GM12864 (cell line): ENCODE measurements at regions not wholly inside any gene's neighbourhood (a gene's known extent, or its start where the extent isn't known, plus 50 kb on each side); places are given as distances from the start of the nearest gene placed in this dataset.

ENCODE experiments used
- DNase-seq: peaks from one replicate; pipeline ENCODE4 v3.0.0-alpha.2; 2011; ENCODE audit warnings: low read depth
- H3K4me3 ChIP-seq: 2 replicates; pipeline ENCODE4 v1.5.1; 2011; ENCODE audit warnings: mild to moderate bottlenecking, low read depth, low read length, control low read depth
- TF ChIP-seq, protein P1 (sequence below): IDR thresholded peaks from 2 replicates; pipeline ENCODE4 v1.5.1; 2011; ENCODE audit warnings: low read depth, mild to moderate bottlenecking, moderate library complexity, low read length, control low read depth, inconsistent platforms; ENCODE audit errors: missing control alignments

DNA sequence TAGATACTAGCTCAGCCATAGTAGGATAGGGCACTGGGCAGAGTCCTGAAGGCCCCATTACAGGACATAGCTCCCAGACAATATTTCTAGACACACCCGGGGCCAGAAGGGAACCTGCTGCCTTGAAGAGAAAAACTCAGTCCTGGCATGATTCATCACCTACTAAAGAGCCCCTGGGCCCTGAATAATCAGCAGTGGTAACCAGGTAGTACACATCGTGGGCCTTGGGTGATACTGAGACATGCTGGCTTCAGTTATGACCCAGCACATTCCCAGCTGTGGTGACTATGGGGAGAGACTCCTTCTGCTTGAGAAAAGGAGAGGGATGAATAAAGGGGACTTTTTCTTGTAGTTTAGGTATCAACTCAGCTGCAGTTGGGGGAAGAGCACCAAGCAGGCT, 104.3 kb upstream of the STK26 start:
- no peak overlapping the region for H3K4me3 ChIP-seq
- DNase-seq: no peak
- TF ChIP-seq, protein P1, sequence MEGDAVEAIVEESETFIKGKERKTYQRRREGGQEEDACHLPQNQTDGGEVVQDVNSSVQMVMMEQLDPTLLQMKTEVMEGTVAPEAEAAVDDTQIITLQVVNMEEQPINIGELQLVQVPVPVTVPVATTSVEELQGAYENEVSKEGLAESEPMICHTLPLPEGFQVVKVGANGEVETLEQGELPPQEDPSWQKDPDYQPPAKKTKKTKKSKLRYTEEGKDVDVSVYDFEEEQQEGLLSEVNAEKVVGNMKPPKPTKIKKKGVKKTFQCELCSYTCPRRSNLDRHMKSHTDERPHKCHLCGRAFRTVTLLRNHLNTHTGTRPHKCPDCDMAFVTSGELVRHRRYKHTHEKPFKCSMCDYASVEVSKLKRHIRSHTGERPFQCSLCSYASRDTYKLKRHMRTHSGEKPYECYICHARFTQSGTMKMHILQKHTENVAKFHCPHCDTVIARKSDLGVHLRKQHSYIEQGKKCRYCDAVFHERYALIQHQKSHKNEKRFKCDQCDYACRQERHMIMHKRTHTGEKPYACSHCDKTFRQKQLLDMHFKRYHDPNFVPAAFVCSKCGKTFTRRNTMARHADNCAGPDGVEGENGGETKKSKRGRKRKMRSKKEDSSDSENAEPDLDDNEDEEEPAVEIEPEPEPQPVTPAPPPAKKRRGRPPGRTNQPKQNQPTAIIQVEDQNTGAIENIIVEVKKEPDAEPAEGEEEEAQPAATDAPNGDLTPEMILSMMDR: no peak

DNA sequence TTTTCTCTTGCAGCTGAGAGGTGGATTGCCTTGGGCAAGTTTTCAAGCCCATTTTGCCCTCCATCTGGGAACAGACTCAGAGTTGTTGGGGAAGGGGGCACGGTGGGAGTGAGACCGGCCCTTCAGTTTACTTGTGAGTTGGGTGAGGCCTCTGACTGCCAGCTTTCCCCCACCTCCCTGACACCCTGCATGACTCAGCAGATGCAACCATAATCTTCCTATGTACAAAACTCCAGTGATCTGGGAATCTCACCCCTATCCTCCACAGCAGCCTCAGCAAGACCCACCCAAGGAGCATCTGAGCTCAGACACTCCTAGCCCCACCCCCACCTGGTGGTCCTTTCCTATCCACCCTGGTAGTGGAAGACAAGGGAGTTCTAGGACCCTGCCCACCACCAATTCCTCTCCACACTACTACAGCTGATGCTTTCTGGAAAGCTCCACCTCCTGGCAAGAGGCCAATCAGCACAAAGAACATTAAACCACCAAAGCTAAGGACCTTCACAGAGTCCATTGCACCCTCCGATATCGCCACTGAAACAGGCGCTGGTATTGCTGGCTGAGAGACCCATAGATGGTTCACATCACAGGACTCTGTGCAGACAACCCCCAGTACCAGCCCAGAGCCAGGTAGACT, 99.4 kb upstream of the STK26 start:
- TF ChIP-seq, protein P1: no peak
- DNase-seq: no peak

DNA sequence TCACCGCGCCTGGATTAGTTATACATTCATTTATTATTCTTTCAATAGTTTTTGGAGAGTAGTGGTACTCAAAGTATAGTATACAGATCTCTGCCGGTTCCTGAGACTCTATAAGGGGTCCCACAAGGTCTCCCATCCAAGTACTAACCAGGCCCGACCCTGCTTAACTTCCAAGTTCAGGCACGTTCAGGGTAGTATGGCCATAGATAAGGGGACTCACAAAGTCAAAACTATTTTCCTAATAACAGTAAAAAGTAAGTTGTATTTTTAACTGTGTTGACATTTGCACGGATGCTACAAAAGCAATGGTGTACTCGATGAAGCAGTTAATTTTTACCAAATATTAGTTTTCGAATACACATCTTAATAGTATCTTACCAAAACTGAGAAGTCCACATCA, 84.4 kb upstream of the STK26 start:
- H3K4me3 ChIP-seq: no peak overlapping the region
- DNase-seq: no peak
- TF ChIP-seq, protein P1: no peak

More for the DNA sequence above, 99.4 kb upstream of the STK26 start:
- H3K4me3 ChIP-seq: no peak overlapping the region

DNA sequence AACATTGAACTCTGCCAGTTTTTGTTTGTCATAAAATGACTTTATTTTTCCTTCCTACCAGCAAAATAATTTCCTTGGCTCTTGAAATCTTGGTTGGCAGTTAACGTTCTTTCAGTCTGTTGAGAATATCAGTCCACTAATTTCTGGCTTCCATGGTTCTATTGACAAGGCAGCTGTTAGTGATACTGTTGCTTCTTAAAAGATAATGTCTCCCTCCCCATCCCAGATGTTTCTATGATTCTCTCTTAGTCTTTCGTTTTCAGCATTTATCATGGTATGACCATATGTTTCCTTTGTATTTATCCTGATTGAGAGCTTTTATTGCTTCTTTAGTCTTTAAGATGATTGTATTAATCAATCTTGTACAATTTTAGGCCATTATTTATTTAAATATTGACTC, 81.1 kb upstream of the STK26 start:
- TF ChIP-seq, protein P1: no peak

DNA sequence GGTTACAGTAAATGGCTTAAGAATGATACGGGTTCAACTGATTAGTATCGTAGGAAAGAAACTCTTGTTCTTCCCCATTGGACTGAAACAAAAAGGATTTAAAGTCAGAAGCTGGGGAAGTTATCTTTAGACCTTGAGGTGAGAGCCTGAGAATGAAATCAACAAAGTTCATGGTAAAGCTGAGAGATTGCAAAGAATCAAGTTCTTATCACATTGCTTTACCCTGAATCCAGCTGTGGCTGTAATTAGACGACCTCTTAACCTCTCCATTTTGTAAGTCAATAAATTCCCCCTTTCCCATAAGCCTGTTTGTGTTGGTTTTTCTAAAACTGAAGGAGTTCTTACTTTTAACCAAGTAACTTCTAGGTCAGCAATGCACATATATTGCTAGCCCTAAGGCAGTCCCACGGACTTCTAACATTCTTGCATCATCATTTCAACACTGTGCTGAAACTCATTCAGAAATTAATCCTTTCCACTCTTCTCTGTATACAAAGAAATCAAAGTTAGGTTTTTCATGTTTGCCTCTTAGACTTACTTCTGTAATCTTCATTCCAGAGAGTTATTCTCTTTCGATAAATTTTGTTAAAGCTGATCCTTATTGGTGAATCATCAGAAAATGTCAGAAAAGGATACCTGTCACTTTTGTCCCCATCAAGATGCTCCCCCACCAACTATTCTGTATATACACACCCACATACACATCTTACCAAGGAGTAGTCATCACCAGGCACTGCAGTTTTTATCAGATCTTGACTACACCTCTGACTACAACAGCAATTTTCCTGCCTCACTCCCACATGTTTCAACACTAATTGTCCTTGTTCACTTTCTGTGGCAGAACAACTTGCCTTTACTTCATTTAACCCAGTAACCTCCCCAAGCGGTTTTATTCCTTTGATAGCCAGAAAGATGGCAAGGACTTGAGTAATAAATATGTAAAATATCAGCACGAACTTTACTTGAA, 77.9 kb upstream of the STK26 start:
- H3K4me3 ChIP-seq: no peak overlapping the region
- DNase-seq: no peak
- TF ChIP-seq, protein P1: no peak

More for the DNA sequence above, 81.1 kb upstream of the STK26 start:
- no peak overlapping the region for H3K4me3 ChIP-seq
- DNase-seq: no peak

DNA sequence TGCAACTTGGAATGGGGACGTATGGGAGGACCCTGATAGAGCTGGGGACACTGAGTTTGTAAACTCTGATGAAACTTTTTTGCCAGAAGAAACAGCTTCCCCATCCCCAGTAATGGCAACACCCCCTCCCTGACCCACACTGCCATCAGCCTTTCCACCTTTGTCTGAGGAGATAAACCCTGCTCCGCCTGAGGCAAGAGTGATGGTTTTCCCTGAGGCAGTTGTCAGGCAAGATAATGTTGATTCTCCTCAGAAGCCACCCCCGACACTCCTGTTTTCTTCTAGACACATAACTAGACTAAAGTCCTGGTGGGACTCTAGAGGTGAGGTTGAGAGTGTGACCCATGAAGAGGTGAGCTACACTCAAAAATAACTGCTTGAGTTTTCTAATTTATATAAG, 71.9 kb upstream of the STK26 start:
- no peak overlapping the region for H3K4me3 ChIP-seq
- TF ChIP-seq, protein P1: no peak
- DNase-seq: no peak
